ENCODE measurements at regions not wholly inside any gene's neighbourhood (a gene's known extent, or its start where the extent isn't known, plus 50 kb on each side); places are given as distances from the start of the nearest gene placed in this dataset.

DNA sequence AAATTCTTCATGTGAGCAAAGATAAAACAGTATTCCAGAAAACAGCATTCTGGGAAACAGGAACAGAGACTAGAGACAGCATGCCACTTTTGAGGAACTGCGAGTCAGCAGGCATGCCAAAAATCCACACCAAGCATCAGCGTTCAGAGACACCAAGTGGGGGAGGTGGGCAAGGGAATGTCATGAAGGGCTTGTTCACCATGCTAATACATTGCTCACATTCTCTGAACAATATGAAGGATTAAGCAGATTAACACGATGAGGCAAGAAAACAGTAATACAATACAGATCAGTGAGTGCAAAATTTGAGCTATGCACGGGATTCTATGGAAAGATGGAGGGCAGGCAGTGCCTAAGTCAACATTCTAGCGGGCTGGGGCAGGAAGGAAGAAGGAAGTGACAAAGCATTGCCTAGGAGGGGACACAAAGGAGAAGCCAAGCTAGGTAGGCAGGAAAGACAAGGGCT, 278.3 kb downstream of the FBXW7 start:
- Histone ChIP-seq H3K27me3 (ENCODE audit: control insufficient read depth in 2 of 2, insufficient read depth in 1 of 2, low read length in 1 of 2) (no peaks in the 10 kb centered on the region), H3K4me1 (ENCODE audit: control insufficient read depth in 2 of 2, insufficient read depth in 2 of 2, low read length in 2 of 2) (peaks cover 14 to 41% of the 10 kb centered on the region in 2 donors), H3K27ac (ENCODE audit: low read depth in 1 of 2, low read length in 1 of 2) (peak overlapping the region in 1 of 2 donors; percentile 20), H3K36me3 (ENCODE audit: control insufficient read depth in 2 of 2, insufficient read depth in 2 of 2, low read length in 1 of 2) (no peaks in the 10 kb centered on the region), H3K9me3 (ENCODE audit: control insufficient read depth in 2 of 2, insufficient read depth in 1 of 2, low read length in 1 of 2) (no peaks in the 10 kb centered on the region), H3K4me3 (ENCODE audit: low read length in 2 of 2) (no peak overlapping the region)
- WGBS, result 71% methylated on average over 5 of the region's 5 CpGs
- DNase-seq (ENCODE audit: low read depth in 6 of 9, low spot score in 9 of 9), result no peak

DNA sequence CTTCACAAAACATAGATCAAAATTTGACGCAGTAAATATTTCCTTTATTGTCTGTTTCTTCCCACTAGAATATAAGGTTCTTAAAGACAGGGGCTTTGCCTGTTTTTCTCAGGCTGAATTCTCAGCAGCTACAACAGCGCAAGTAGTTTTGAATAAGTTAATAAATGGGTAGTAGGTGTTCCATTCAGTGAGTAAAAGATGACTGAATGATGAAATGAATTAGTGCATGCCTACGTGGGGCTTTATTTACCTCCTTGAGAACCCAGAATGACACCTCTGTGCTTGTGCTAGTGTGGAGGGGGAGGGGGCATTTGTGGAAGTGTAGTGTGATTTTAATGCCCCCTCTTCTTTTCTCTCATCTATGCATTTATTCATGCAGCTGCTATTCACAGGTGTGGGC, 278.9 kb downstream of the FBXW7 start:
- Histone ChIP-seq H3K27ac (ENCODE audit: low read depth in 1 of 2, low read length in 1 of 2) (no peak overlapping the region), H3K4me3 (ENCODE audit: low read length in 2 of 2) (no peak overlapping the region), H3K9me3 (ENCODE audit: control insufficient read depth in 2 of 2, insufficient read depth in 1 of 2, low read length in 1 of 2) (no peaks in the 10 kb centered on the region), H3K27me3 (ENCODE audit: control insufficient read depth in 2 of 2, insufficient read depth in 1 of 2, low read length in 1 of 2) (no peaks in the 10 kb centered on the region), H3K4me1 (ENCODE audit: control insufficient read depth in 2 of 2, insufficient read depth in 2 of 2, low read length in 2 of 2) (peaks cover 14 to 41% of the 10 kb centered on the region in 2 donors), H3K36me3 (ENCODE audit: control insufficient read depth in 2 of 2, insufficient read depth in 2 of 2, low read length in 1 of 2) (no peaks in the 10 kb centered on the region)
- 96% methylated on average over 3 of the region's 3 CpGs for WGBS
- no peak for DNase-seq (ENCODE audit: low read depth in 6 of 9, low spot score in 9 of 9)

DNA sequence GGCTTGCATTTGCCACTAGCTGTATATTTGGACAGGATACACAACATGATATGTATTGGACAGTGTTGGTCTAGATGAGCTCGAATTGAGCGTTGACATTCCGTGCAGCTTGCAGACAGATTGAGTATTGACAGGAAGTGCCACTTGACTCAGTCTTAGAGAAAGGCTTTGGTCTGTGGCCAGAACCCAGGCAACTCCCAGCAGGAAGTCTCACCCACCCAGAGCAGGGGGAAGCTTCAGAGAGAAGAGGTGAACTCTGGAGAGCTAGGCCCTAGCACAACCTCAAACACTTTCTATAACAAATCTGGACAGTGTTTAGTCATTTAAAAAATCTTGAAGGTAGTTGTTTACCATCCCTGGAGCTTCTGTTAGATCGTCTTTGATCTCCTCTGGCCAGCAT, 280.5 kb downstream of the FBXW7 start:
- Histone ChIP-seq H3K9me3 (ENCODE audit: control insufficient read depth in 2 of 2, insufficient read depth in 1 of 2, low read length in 1 of 2) (no peaks in the 10 kb centered on the region), H3K36me3 (ENCODE audit: control insufficient read depth in 2 of 2, insufficient read depth in 2 of 2, low read length in 1 of 2) (no peaks in the 10 kb centered on the region), H3K27ac (ENCODE audit: low read depth in 1 of 2, low read length in 1 of 2) (no peak overlapping the region), H3K27me3 (ENCODE audit: control insufficient read depth in 2 of 2, insufficient read depth in 1 of 2, low read length in 1 of 2) (no peaks in the 10 kb centered on the region), H3K4me1 (ENCODE audit: control insufficient read depth in 2 of 2, insufficient read depth in 2 of 2, low read length in 2 of 2) (peaks cover 14 to 41% of the 10 kb centered on the region in 2 donors), H3K4me3 (ENCODE audit: low read length in 2 of 2) (no peak overlapping the region)
- DNase-seq (ENCODE audit: low read depth in 6 of 9, low spot score in 9 of 9), result peak in 7 of 9 donors; percentile 11 to 74 (median 40)
- 23% methylated on average over 4 of the region's 4 CpGs for WGBS

DNA sequence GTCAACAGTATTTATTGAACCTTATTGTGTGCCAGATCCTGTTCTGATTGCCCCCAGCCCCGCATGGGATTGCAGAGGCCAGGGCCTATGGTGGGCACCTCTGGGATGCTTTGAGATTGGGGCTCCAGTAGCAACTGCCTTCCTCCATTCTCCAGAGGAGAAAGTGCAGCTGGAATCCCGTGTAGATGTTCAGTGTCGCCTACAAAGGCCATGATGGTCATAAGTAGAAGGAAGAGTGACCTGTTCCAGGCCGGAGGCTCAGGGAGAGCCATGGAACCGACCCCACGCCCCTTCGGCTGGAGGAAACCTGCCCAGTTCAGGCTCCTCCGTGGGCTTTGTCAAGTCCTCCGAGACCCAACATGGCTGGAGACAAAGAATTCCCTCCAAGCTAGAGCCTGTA, 287.5 kb downstream of the FBXW7 start:
- WGBS, result 96% methylated on average over 9 of the region's 9 CpGs
- Histone ChIP-seq H3K9me3 (ENCODE audit: control insufficient read depth in 2 of 2, insufficient read depth in 1 of 2, low read length in 1 of 2) (no peaks in the 10 kb centered on the region), H3K4me3 (ENCODE audit: low read length in 2 of 2) (no peak overlapping the region), H3K27me3 (ENCODE audit: control insufficient read depth in 2 of 2, insufficient read depth in 1 of 2, low read length in 1 of 2) (no peaks in the 10 kb centered on the region), H3K36me3 (ENCODE audit: control insufficient read depth in 2 of 2, insufficient read depth in 2 of 2, low read length in 1 of 2) (no peaks in the 10 kb centered on the region), H3K27ac (ENCODE audit: low read depth in 1 of 2, low read length in 1 of 2) (no peak overlapping the region), H3K4me1 (ENCODE audit: control insufficient read depth in 2 of 2, insufficient read depth in 2 of 2, low read length in 2 of 2) (peaks cover 14 to 34% of the 10 kb centered on the region in 2 donors)
- no peak for DNase-seq (ENCODE audit: low read depth in 6 of 9, low spot score in 9 of 9)

DNA sequence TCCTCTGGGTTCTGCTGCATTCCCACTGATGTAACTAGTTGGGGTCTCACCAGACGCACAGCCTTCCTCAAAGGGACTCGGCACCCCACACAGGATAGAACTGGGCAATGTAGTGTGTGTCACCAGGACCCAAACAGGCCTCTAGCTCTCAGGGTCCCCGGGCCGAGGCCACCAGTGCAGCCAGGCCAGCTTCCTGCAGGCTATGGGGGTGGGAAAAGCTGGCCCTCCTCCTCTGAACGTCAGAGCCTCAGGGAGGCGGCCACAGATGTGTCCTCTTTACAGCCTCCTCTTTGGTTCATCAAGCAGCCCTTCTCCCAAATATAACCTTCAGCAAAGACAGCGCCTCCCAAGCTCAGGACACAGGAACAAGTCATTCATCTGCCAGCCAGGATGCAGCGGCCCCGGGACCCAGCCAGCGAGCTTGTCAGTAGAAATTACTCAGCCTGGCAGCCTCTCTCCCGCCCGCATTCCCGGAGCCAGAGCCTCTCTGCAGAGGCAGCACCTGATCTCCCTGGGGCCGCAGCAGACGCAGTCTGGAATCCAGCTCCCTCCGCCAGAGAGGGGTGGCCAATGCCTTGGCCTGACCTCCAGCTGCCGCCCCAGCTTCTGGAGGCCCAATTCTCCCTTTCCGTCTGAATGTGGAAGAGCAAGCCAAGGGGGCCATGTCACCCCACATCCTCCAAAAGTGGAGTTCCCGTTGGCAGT, 288.5 kb downstream of the FBXW7 start:
- H3K9me3 ChIP-seq (ENCODE audit: control insufficient read depth in 2 of 2, insufficient read depth in 1 of 2, low read length in 1 of 2), result no peaks in the 10 kb centered on the region
- H3K4me3 ChIP-seq (ENCODE audit: low read length in 2 of 2), result no peak overlapping the region
- H3K36me3 ChIP-seq (ENCODE audit: control insufficient read depth in 2 of 2, insufficient read depth in 2 of 2, low read length in 1 of 2), result no peaks in the 10 kb centered on the region
- no peak for DNase-seq (ENCODE audit: low read depth in 6 of 9, low spot score in 9 of 9)
- 95% methylated on average over 19 of the region's 19 CpGs for WGBS
- H3K27ac ChIP-seq (ENCODE audit: low read depth in 1 of 2, low read length in 1 of 2), result peak overlapping the region in 1 of 2 donors; percentile 71
- no peaks in the 10 kb centered on the region for H3K27me3 ChIP-seq (ENCODE audit: control insufficient read depth in 2 of 2, insufficient read depth in 1 of 2, low read length in 1 of 2)
- H3K4me1 ChIP-seq (ENCODE audit: control insufficient read depth in 2 of 2, insufficient read depth in 2 of 2, low read length in 2 of 2), result peaks cover 14 to 42% of the 10 kb centered on the region in 2 donors

DNA sequence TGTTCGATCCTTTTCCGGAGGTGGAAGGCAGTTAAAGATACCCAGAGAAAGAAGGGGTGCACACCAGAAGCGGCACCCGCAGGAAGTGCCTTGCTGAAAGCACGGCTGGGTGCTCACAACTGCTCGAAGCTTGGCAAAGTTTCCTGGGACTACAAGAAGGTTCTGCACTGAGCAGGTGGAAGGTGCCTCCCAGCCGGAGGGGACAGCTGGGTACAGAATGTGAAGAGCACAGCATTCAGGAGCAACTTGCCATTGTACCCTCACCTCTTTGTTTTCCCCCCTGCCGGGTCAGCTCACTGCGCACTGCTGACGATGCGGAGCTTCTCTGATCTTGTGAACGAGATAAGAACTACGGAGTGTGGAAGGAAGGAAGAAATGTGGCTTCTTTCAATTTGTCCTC, 289.2 kb downstream of the FBXW7 start:
- Histone ChIP-seq H3K27ac (ENCODE audit: low read depth in 1 of 2, low read length in 1 of 2) (peak overlapping the region in 1 of 2 donors; percentile 71), H3K27me3 (ENCODE audit: control insufficient read depth in 2 of 2, insufficient read depth in 1 of 2, low read length in 1 of 2) (no peaks in the 10 kb centered on the region), H3K4me1 (ENCODE audit: control insufficient read depth in 2 of 2, insufficient read depth in 2 of 2, low read length in 2 of 2) (peaks cover 14 to 43% of the 10 kb centered on the region in 2 donors), H3K9me3 (ENCODE audit: control insufficient read depth in 2 of 2, insufficient read depth in 1 of 2, low read length in 1 of 2) (no peaks in the 10 kb centered on the region), H3K36me3 (ENCODE audit: control insufficient read depth in 2 of 2, insufficient read depth in 2 of 2, low read length in 1 of 2) (no peaks in the 10 kb centered on the region), H3K4me3 (ENCODE audit: low read length in 2 of 2) (no peak overlapping the region)
- WGBS, result 66% methylated on average over 13 of the region's 13 CpGs
- peak in 8 of 9 donors; percentile 31 to 67 (median 44) for DNase-seq (ENCODE audit: low read depth in 6 of 9, low spot score in 9 of 9)

DNA sequence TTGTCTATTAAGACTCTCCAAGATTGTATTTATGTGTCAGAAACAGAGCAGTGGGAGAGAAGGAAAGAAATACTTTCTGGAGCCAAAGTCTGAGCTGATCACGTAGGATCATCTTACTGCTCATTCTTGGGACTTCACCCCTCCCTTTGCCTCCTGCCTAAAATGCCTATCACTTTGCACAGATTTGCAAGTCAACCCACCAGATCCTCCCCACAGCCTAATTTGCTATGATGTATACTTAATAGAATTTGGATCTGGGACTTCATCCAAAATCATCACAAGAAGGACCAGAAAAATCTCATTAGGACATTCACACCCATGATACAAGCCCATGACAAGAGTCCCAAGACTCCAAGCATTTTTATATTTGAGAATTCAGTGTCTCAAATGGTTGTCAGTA, 290.2 kb downstream of the FBXW7 start:
- Histone ChIP-seq H3K27me3 (ENCODE audit: control insufficient read depth in 2 of 2, insufficient read depth in 1 of 2, low read length in 1 of 2) (no peaks in the 10 kb centered on the region), H3K4me3 (ENCODE audit: low read length in 2 of 2) (no peak overlapping the region), H3K4me1 (ENCODE audit: control insufficient read depth in 2 of 2, insufficient read depth in 2 of 2, low read length in 2 of 2) (peaks cover 14 to 43% of the 10 kb centered on the region in 2 donors), H3K36me3 (ENCODE audit: control insufficient read depth in 2 of 2, insufficient read depth in 2 of 2, low read length in 1 of 2) (no peaks in the 10 kb centered on the region), H3K9me3 (ENCODE audit: control insufficient read depth in 2 of 2, insufficient read depth in 1 of 2, low read length in 1 of 2) (no peaks in the 10 kb centered on the region), H3K27ac (ENCODE audit: low read depth in 1 of 2, low read length in 1 of 2) (no peak overlapping the region)
- no peak for DNase-seq (ENCODE audit: low read depth in 6 of 9, low spot score in 9 of 9)
- WGBS, result 98% methylated on average over 1 of the region's 1 CpG

DNA sequence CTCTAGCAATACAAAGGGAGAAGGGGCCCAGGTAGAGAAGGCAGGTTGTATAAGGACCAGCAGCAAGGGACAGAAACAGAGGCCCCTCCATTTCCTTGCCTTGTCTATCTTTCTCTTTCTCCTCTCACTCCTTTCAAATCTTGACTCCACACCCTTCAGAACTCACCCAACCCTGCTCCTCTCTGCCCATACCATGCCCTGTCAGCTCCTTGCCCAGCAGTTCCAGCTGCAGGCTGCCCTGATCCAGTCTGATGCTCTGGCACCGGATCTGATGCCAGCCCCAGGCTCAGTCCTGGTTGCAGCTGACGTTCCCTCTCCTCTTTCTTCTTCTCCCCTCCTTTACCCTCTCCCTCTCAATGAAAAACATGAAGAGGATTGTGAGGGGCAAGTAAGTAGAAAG, 291.2 kb downstream of the FBXW7 start:
- Histone ChIP-seq H3K27ac (ENCODE audit: low read depth in 1 of 2, low read length in 1 of 2) (no peak overlapping the region), H3K4me1 (ENCODE audit: control insufficient read depth in 2 of 2, insufficient read depth in 2 of 2, low read length in 2 of 2) (peaks cover 14 to 43% of the 10 kb centered on the region in 2 donors), H3K4me3 (ENCODE audit: low read length in 2 of 2) (no peak overlapping the region), H3K9me3 (ENCODE audit: control insufficient read depth in 2 of 2, insufficient read depth in 1 of 2, low read length in 1 of 2) (no peaks in the 10 kb centered on the region), H3K27me3 (ENCODE audit: control insufficient read depth in 2 of 2, insufficient read depth in 1 of 2, low read length in 1 of 2) (no peaks in the 10 kb centered on the region), H3K36me3 (ENCODE audit: control insufficient read depth in 2 of 2, insufficient read depth in 2 of 2, low read length in 1 of 2) (no peaks in the 10 kb centered on the region)
- 98% methylated on average over 2 of the region's 2 CpGs for WGBS
- DNase-seq (ENCODE audit: low read depth in 6 of 9, low spot score in 9 of 9), result no peak

DNA sequence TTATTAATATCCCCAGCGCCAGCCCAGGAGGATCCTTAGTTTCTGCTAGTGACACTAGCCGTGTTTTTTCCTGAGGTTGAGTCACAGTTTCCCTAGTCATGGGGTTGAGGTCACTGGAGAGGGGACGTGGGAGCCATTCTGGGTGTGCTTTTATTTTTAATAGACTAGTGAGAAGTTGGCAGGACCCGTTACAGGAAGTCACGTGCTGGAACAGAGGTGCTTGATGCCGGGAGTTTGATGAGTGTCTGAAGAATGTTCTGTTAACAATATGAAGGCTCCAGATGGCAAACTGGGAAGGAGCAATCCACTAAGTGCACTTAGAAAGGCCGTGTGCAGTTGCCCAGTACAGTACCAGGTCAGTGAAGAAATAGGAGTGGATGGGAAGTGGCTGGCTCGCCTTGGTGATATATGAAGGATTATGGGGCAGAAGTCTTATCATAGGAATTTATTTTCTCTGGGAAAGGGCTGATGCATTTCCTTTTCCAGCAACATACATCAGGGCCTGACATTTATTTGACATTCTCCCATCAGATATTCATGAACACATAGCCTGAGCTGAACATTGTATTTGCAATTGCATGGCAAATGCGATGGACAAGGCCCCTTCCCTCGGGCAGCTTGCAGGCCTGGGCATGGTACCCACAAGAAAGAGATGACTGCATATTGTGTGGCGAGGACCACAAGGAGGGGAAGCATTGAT, 291.8 kb downstream of the FBXW7 start:
- WGBS, result 66% methylated on average over 11 of the region's 11 CpGs
- H3K4me3 ChIP-seq (ENCODE audit: low read length in 2 of 2), result no peak overlapping the region
- DNase-seq (ENCODE audit: low read depth in 6 of 9, low spot score in 9 of 9), result peak in 1 of 9 donors; percentile 43
- H3K9me3 ChIP-seq (ENCODE audit: control insufficient read depth in 2 of 2, insufficient read depth in 1 of 2, low read length in 1 of 2), result no peaks in the 10 kb centered on the region
- H3K27me3 ChIP-seq (ENCODE audit: control insufficient read depth in 2 of 2, insufficient read depth in 1 of 2, low read length in 1 of 2), result no peaks in the 10 kb centered on the region
- H3K4me1 ChIP-seq (ENCODE audit: control insufficient read depth in 2 of 2, insufficient read depth in 2 of 2, low read length in 2 of 2), result peaks cover 14 to 43% of the 10 kb centered on the region in 2 donors
- H3K36me3 ChIP-seq (ENCODE audit: control insufficient read depth in 2 of 2, insufficient read depth in 2 of 2, low read length in 1 of 2), result no peaks in the 10 kb centered on the region
- H3K27ac ChIP-seq (ENCODE audit: low read depth in 1 of 2, low read length in 1 of 2), result no peak overlapping the region

All from thymus (tissue), 11 donors.